Tibial nerve (tissue), 4 donors: ENCODE measurements at regions not wholly inside any gene's neighbourhood (a gene's known extent, or its start where the extent isn't known, plus 50 kb on each side); places are given as distances from the start of the nearest gene placed in this dataset.
"Not testable (repeated sequence)": the region's sequence is repeated elsewhere in the genome, so short reads cannot be mapped to it uniquely, and the experiment has no call there.

ENCODE experiments used
- DNase-seq, 2 donors: peaks; one replicate each; pipeline ENCODE4 v3.0.0-alpha.2; 2019; ENCODE audit warnings: low spot score in 2 of 2
- H3K27ac ChIP-seq, 4 donors: fragments of 200-600 bp; sonication (generic) in 3 of 4; one replicate each; pipeline ENCODE4 v1.5.1; 2017 to 2019; ENCODE audit warnings: mild to moderate bottlenecking in 1 of 4
- H3K27me3 ChIP-seq, 2 donors: fragments of 200-600 bp; sonication (generic) in 1 of 2; one replicate each; pipeline versions ENCODE4 v1.5.1 to v1.6.0; 2017 to 2019
- H3K36me3 ChIP-seq, 3 donors: fragments of 200-600 bp; sonication (generic); one replicate each; pipeline ENCODE4 v1.5.1; 2018 to 2019
- H3K4me1 ChIP-seq, 4 donors: fragments of 200-600 bp; sonication (generic) in 3 of 4; one replicate each; pipeline ENCODE4 v1.5.1; 2017 to 2019
- H3K4me3 ChIP-seq, 4 donors: fragments of 200-600 bp; sonication (generic) in 3 of 4; one replicate each; pipeline ENCODE4 v1.5.1; 2017 to 2019; ENCODE audit warnings: mild to moderate bottlenecking in 1 of 4, moderate library complexity in 1 of 4
- H3K9me3 ChIP-seq, 4 donors: fragments of 200-600 bp; sonication (generic) in 3 of 4; one replicate each; pipeline ENCODE4 v1.5.1; 2017 to 2019
- CTCF ChIP-seq, 5 experiments: fragments of 200-600 bp in 3 of 5; fragments of 450-650 bp in 2 of 5; sonication (generic) in 3 of 5; IDR thresholded peaks; one replicate each; pipeline ENCODE4 v1.5.1; 2016 to 2019; ENCODE audit warnings: antibody characterized with exemption in 5 of 5, mild to moderate bottlenecking in 3 of 5, moderate library complexity in 2 of 5
- EP300 ChIP-seq, 2 donors: sonication (generic); formaldehyde crosslinking; IDR thresholded peaks; one replicate each; pipeline ENCODE4 v1.6.1; 2017; ENCODE audit warnings: antibody characterized with exemption in 2 of 2, mild to moderate bottlenecking in 1 of 2
- POLR2A ChIP-seq, 2 donors: fragments of 450-650 bp; IDR thresholded peaks; one replicate each; pipeline ENCODE4 v1.6.1; 2017; ENCODE audit warnings: antibody characterized with exemption in 2 of 2, mild to moderate bottlenecking in 2 of 2, moderate library complexity in 2 of 2
- WGBS, 2 donors: methylation state at CpG; one replicate each; pipeline ENCODE4 v1.1.5; 2018; 5-methylcytosine and 5-hydroxymethylcytosine counted together

- 87 to 92% methylated on average over 1 of the region's 1 CpG for WGBS, 2 donors
- TF ChIP-seq CTCF (IDR thresholded peaks at IDR 0.05): no peak
- TF ChIP-seq EP300 (IDR thresholded peaks at IDR 0.05): no peak
- no peak for TF ChIP-seq POLR2A (IDR thresholded peaks at IDR 0.05)
Measured at GRCh38 chr6:115873901-115874300, 186.8 kb downstream of the FRK start.

GRCh38 chr6:115870464-115870863 is 190.2 kb downstream of the FRK start:
- no peaks in the 10 kb centered on the region for H3K9me3 ChIP-seq
- H3K36me3 ChIP-seq: no peaks in the 10 kb centered on the region
- no peaks in the 10 kb centered on the region for H3K27me3 ChIP-seq
- H3K4me1 ChIP-seq: no peaks in the 10 kb centered on the region
- 49 to 66% methylated on average over 4 of the region's 4 CpGs for whole genome bisulfite sequencing, 2 donors
- H3K4me3 ChIP-seq: no peak overlapping the region
- DNase-seq: no peak
- no peak overlapping the region for H3K27ac ChIP-seq
- TF ChIP-seq EP300 (IDR thresholded peaks at IDR 0.05): no peak
- no peak for TF ChIP-seq POLR2A (IDR thresholded peaks at IDR 0.05)
- TF ChIP-seq CTCF (IDR thresholded peaks at IDR 0.05): no peak

More at GRCh38 chr6:115873901-115874300, 186.8 kb downstream of the FRK start:
- Histone ChIP-seq H3K9me3 (no peaks in the 10 kb centered on the region), H3K36me3 (no peaks in the 10 kb centered on the region), H3K4me3 (no peak overlapping the region), H3K27ac (no peak overlapping the region), H3K27me3 (no peaks in the 10 kb centered on the region), H3K4me1 (no peaks in the 10 kb centered on the region)
- DNase-seq: no peak

- Histone ChIP-seq H3K27ac (no peak overlapping the region), H3K4me3 (no peak overlapping the region), H3K4me1 (no peaks in the 10 kb centered on the region), H3K9me3 (no peaks in the 10 kb centered on the region), H3K36me3 (no peaks in the 10 kb centered on the region), H3K27me3 (no peaks in the 10 kb centered on the region)
- DNase-seq: no peak
- no peak for TF ChIP-seq CTCF (IDR thresholded peaks at IDR 0.05)
- TF ChIP-seq POLR2A (IDR thresholded peaks at IDR 0.05): no peak
- no peak for TF ChIP-seq EP300 (IDR thresholded peaks at IDR 0.05)
- WGBS, 2 donors: 57 to 77% methylated on average over 2 of the region's 2 CpGs
Measured at GRCh38 chr6:115865914-115866313, 194.8 kb downstream of the FRK start.

- no peaks in the 10 kb centered on the region for H3K36me3 ChIP-seq
- no peaks in the 10 kb centered on the region for H3K27me3 ChIP-seq
- TF ChIP-seq POLR2A (IDR thresholded peaks at IDR 0.05) (no peak), EP300 (IDR thresholded peaks at IDR 0.05) (no peak), CTCF (IDR thresholded peaks at IDR 0.05) (no peak)
- DNase-seq: no peak
- H3K4me1 ChIP-seq: no peaks in the 10 kb centered on the region
- no peaks in the 10 kb centered on the region for H3K9me3 ChIP-seq
- H3K27ac ChIP-seq: no peak overlapping the region
- no peak overlapping the region for H3K4me3 ChIP-seq
Measured at GRCh38 chr6:115863211-115863610, 197.5 kb downstream of the FRK start.

GRCh38 chr6:115861658-115862057 is 199.0 kb downstream of the FRK start:
- H3K4me1 ChIP-seq, DNase-seq, H3K27ac ChIP-seq, H3K36me3 ChIP-seq, H3K27me3 ChIP-seq, H3K9me3 ChIP-seq, H3K4me3 ChIP-seq: not testable (repeated sequence)
- WGBS, 2 donors: 19 to 34% methylated on average over 2 of the region's 2 CpGs

- H3K27me3 ChIP-seq, H3K4me3 ChIP-seq, DNase-seq, H3K4me1 ChIP-seq, H3K27ac ChIP-seq, H3K36me3 ChIP-seq: not testable (repeated sequence)
- WGBS, 2 donors: 95 to 98% methylated on average over 2 of the region's 2 CpGs
- H3K9me3 ChIP-seq: peaks cover 0 to 16% (median 0%) of the 10 kb centered on the region in 4 donors
Measured at GRCh38 chr6:115859577-115859976, 201.1 kb downstream of the FRK start.
